ENCODE measurements at regions not wholly inside any gene's neighbourhood (a gene's known extent, or its start where the extent isn't known, plus 50 kb on each side); places are given as distances from the start of the nearest gene placed in this dataset.
"Not testable (repeated sequence)": the region's sequence is repeated elsewhere in the genome, so short reads cannot be mapped to it uniquely, and the experiment has no call there.

- DNase-seq (ENCODE audit: low read depth in 2 of 2): no peak
These were observed 233.3 kb upstream of the MGAT5 start for GRCh38 chr2:134020608-134021007.

GRCh38 chr2:134021830-134022524, 231.9 kb upstream of the MGAT5 start:
- DNase-seq (ENCODE audit: low read depth in 2 of 2): no peak

- DNase-seq (ENCODE audit: low read depth in 2 of 2): no peak
These were observed 230.0 kb upstream of the MGAT5 start for GRCh38 chr2:134023854-134024253.

- DNase-seq (ENCODE audit: low read depth in 2 of 2): no peak
These were observed 225.9 kb upstream of the MGAT5 start for GRCh38 chr2:134027980-134028379.

GRCh38 chr2:134029418-134029817, 224.5 kb upstream of the MGAT5 start:
- DNase-seq (ENCODE audit: low read depth in 2 of 2): no peak

- no peak for DNase-seq (ENCODE audit: low read depth in 2 of 2)
These were observed 222.3 kb upstream of the MGAT5 start for GRCh38 chr2:134031539-134031938.

GRCh38 chr2:134035605-134036370, 218.1 kb upstream of the MGAT5 start:
- no peak for DNase-seq (ENCODE audit: low read depth in 2 of 2)

GRCh38 chr2:134039912-134040581, 213.8 kb upstream of the MGAT5 start:
- no peak for DNase-seq (ENCODE audit: low read depth in 2 of 2)

GRCh38 chr2:134040626-134041172, 213.2 kb upstream of the MGAT5 start:
- DNase-seq (ENCODE audit: low read depth in 2 of 2): not testable (repeated sequence)

- DNase-seq (ENCODE audit: low read depth in 2 of 2): no peak
These were observed 212.0 kb upstream of the MGAT5 start for GRCh38 chr2:134041877-134042276.

- DNase-seq (ENCODE audit: low read depth in 2 of 2): not testable (repeated sequence)
These were observed 210.8 kb upstream of the MGAT5 start for GRCh38 chr2:134043028-134043427.

GRCh38 chr2:134052173-134052572, 201.7 kb upstream of the MGAT5 start:
- no peak for DNase-seq (ENCODE audit: low read depth in 2 of 2)

- no peak for DNase-seq (ENCODE audit: low read depth in 2 of 2)
These were observed 197.7 kb upstream of the MGAT5 start for GRCh38 chr2:134056173-134056572.

GRCh38 chr2:134061066-134061465, 192.8 kb upstream of the MGAT5 start:
- not testable (repeated sequence) for DNase-seq (ENCODE audit: low read depth in 2 of 2)

- not testable (repeated sequence) for DNase-seq (ENCODE audit: low read depth in 2 of 2)
These were observed 191.6 kb upstream of the MGAT5 start for GRCh38 chr2:134062235-134062634.

- not testable (repeated sequence) for DNase-seq (ENCODE audit: low read depth in 2 of 2)
These were observed 190.0 kb upstream of the MGAT5 start for GRCh38 chr2:134063916-134064315.

GRCh38 chr2:134070281-134070741, 183.6 kb upstream of the MGAT5 start:
- DNase-seq (ENCODE audit: low read depth in 2 of 2): no peak

- DNase-seq (ENCODE audit: low read depth in 2 of 2): no peak
These were observed 181.5 kb upstream of the MGAT5 start for GRCh38 chr2:134072341-134072740.

GRCh38 chr2:134073023-134073422, 180.8 kb upstream of the MGAT5 start:
- DNase-seq (ENCODE audit: low read depth in 2 of 2): no peak

- no peak for DNase-seq (ENCODE audit: low read depth in 2 of 2)
These were observed 179.3 kb upstream of the MGAT5 start for GRCh38 chr2:134074619-134075018.

GRCh38 chr2:134075204-134075603, 178.7 kb upstream of the MGAT5 start:
- no peak for DNase-seq (ENCODE audit: low read depth in 2 of 2)

GRCh38 chr2:134078354-134078753, 175.5 kb upstream of the MGAT5 start:
- no peak for DNase-seq (ENCODE audit: low read depth in 2 of 2)

Data from stimulated activated CD8-positive, alpha-beta memory T cell treated with anti-CD3 and anti-CD28 coated beads, Interleukin-15, amount 100 ng/mL, for 48 hours (primary cell).